IMR-90 (cell line): ENCODE measurements at regions not wholly inside any gene's neighbourhood (a gene's known extent, or its start where the extent isn't known, plus 50 kb on each side); places are given as distances from the start of the nearest gene placed in this dataset.

Source experiments
- ATAC-seq: fragments of 200-7000 bp; cut with Tn5 transposase; 2 replicates; pipeline ENCODE4 v1.9.1; 2020; ENCODE audit warnings: low read depth, mild to moderate bottlenecking, moderate library complexity
- BruUV-seq: library from RNA; stranded (reverse); fragments of 400-500 nt; replicated peaks from 2 replicates; lab custom pipeline; 2021; lab: Mats Ljungman, UMichigan
- CTCF ChIA-PET: fragments of 300-600 bp; formaldehyde crosslinking; extraction: SDS; loops from one replicate; lab custom pipeline; 2021; ENCODE audit warnings: antibody characterized with exemption; lab: Yijun Ruan, JAX
- POLR2A ChIA-PET: fragments of 300-600 bp; sonication (Branson Sonifier 250); formaldehyde crosslinking; loops from one replicate; lab custom pipeline; 2022; ENCODE audit warnings: antibody characterized with exemption; ENCODE audit not compliant: unreplicated experiment; lab: Charles Lee
- DNase-seq: peaks from one replicate; pipeline ENCODE4 v3.0.0; 2013
- H2AFZ ChIP-seq: replicated peaks from 2 replicates; pipeline ENCODE3; 2013; ENCODE audit warnings: low read length, mild to moderate bottlenecking; ENCODE audit not compliant: poor library complexity
- H2AK5ac ChIP-seq: 2 replicates; pipeline ENCODE4 v1.6.1; 2013; ENCODE audit warnings: low read depth, low read length, inconsistent platforms
- H2AK9ac ChIP-seq: replicated peaks from 2 replicates; pipeline ENCODE3; 2013; ENCODE audit warnings: mild to moderate bottlenecking, low read depth, low read length, moderate library complexity; ENCODE audit not compliant: poor library complexity
- H2BK120ac ChIP-seq: 2 replicates; pipeline ENCODE4 v1.6.1; 2013; ENCODE audit warnings: low read depth, low read length, inconsistent platforms
- H2BK15ac ChIP-seq: 3 replicates; pipeline ENCODE4 v1.6.1; 2013; ENCODE audit warnings: low read depth, low read length, inconsistent platforms
- H2BK20ac ChIP-seq: 2 replicates; pipeline ENCODE4 v1.6.1; 2013; ENCODE audit warnings: low read depth, mild to moderate bottlenecking, inconsistent platforms, low read length, moderate library complexity
- H2BK5ac ChIP-seq: 2 replicates; pipeline ENCODE4 v1.6.1; 2013; ENCODE audit warnings: mild to moderate bottlenecking, low read depth, low read length, inconsistent platforms; ENCODE audit not compliant: poor library complexity, severe bottlenecking
- H3K14ac ChIP-seq: replicated peaks from 2 replicates; pipeline ENCODE4 v1.6.1; 2013; ENCODE audit warnings: low read depth, low read length, inconsistent platforms
- H3K18ac ChIP-seq: 2 replicates; pipeline ENCODE4 v1.6.1; 2013; ENCODE audit warnings: low read depth, low read length, control low read depth
- H3K23ac ChIP-seq: 2 replicates; pipeline ENCODE4 v1.6.1; 2013; ENCODE audit warnings: low read depth, low read length, inconsistent platforms
- H3K27ac ChIP-seq: 2 replicates; pipeline ENCODE4 v1.5.1; 2013; ENCODE audit warnings: mild to moderate bottlenecking, control low read depth, low read length; ENCODE audit not compliant: insufficient read depth
- H3K27me3 ChIP-seq: 2 replicates; pipeline ENCODE4 v1.6.1; 2013; ENCODE audit warnings: low read length; ENCODE audit not compliant: control insufficient read depth, insufficient read depth
- H3K36me3 ChIP-seq: 2 replicates; pipeline ENCODE4 v1.6.1; 2013; ENCODE audit warnings: low read length, mixed read lengths; ENCODE audit not compliant: control insufficient read depth, insufficient read depth
- H3K4ac ChIP-seq: 2 replicates; pipeline ENCODE4 v1.6.1; 2013; ENCODE audit warnings: low read depth, low read length, inconsistent platforms
- H3K4me1 ChIP-seq: 2 replicates; pipeline ENCODE4 v1.6.1; 2013; ENCODE audit warnings: low read length, mixed read lengths; ENCODE audit not compliant: control insufficient read depth, insufficient read depth
- H3K4me2 ChIP-seq: 2 replicates; pipeline ENCODE4 v1.6.1; 2013; ENCODE audit warnings: low read depth, mild to moderate bottlenecking, control low read depth, low read length, moderate library complexity
- H3K4me3 ChIP-seq: 2 replicates; pipeline ENCODE4 v1.5.1; 2013; ENCODE audit warnings: low read depth, mild to moderate bottlenecking, control low read depth, low read length, moderate library complexity; ENCODE audit not compliant: insufficient read depth
- H3K56ac ChIP-seq: 2 replicates; pipeline ENCODE4 v1.6.1; 2013; ENCODE audit warnings: low read length, inconsistent platforms; ENCODE audit not compliant: insufficient read depth; ENCODE audit errors: extremely low read depth
- H3K79me1 ChIP-seq, 2 experiments: 2 replicates each; pipeline ENCODE4 v1.6.1; 2013; ENCODE audit warnings: low read length in 2 of 2, inconsistent platforms in 1 of 2, low read depth in 1 of 2
- H3K9ac ChIP-seq: 2 replicates; pipeline ENCODE4 v1.6.1; 2013; ENCODE audit warnings: low read depth, low read length, control low read depth
- H3K9me1 ChIP-seq: 2 replicates; pipeline ENCODE4 v1.6.1; 2013; ENCODE audit warnings: low read length, inconsistent platforms; ENCODE audit not compliant: insufficient read depth
- H3K9me3 ChIP-seq: 2 replicates; pipeline ENCODE4 v1.6.1; 2013; ENCODE audit warnings: low read length; ENCODE audit not compliant: control insufficient read depth, insufficient read depth
- H4K20me1 ChIP-seq: 2 replicates; pipeline ENCODE4 v1.6.1; 2013; ENCODE audit warnings: low read length, inconsistent platforms; ENCODE audit not compliant: insufficient read depth
- H4K5ac ChIP-seq: 2 replicates; pipeline ENCODE4 v1.6.1; 2013; ENCODE audit warnings: mild to moderate bottlenecking, low read depth, low read length, control low read depth
- H4K8ac ChIP-seq, 2 experiments: 2 replicates each; pipeline ENCODE4 v1.6.1; 2013; ENCODE audit warnings: low read depth in 2 of 2, low read length in 2 of 2, control low read depth in 1 of 2, inconsistent platforms in 1 of 2
- H4K91ac ChIP-seq: 2 replicates; pipeline ENCODE4 v1.6.1; 2013; ENCODE audit warnings: low read depth, low read length, inconsistent platforms; ENCODE audit not compliant: insufficient read depth
- BHLHE40 ChIP-seq: fragments of 150-350 bp; IDR thresholded peaks from 2 replicates; pipeline ENCODE4 v1.6.1; 2016; ENCODE audit warnings: mild to moderate bottlenecking, low read depth, low read length
- CEBPB ChIP-seq: IDR thresholded peaks from 2 replicates; pipeline ENCODE4 v1.6.1; 2012; ENCODE audit warnings: low read depth, low read length, improper control_type of control experiment
- CTCF ChIP-seq: conservative IDR thresholded peaks from 2 replicates; pipeline ENCODE4 v1.5.1; 2012; ENCODE audit warnings: mild to moderate bottlenecking, low read depth, low read length, improper control_type of control experiment
- FOS ChIP-seq: fragments of 150-350 bp; IDR thresholded peaks from 2 replicates; pipeline ENCODE4 v1.6.1; 2016; ENCODE audit warnings: low read depth, low read length
- MAFK ChIP-seq: IDR thresholded peaks from 2 replicates; pipeline ENCODE4 v1.6.1; 2012; ENCODE audit warnings: low read depth, low read length, improper control_type of control experiment
- MAZ ChIP-seq: IDR thresholded peaks from 2 replicates; pipeline ENCODE4 v1.6.1; 2012; ENCODE audit warnings: low read depth, mild to moderate bottlenecking, low read length, improper control_type of control experiment, moderate library complexity, borderline replicate concordance
- NFE2L2 ChIP-seq: fragments of 150-350 bp; IDR thresholded peaks from 2 replicates; pipeline ENCODE4 v1.6.1; 2016; ENCODE audit warnings: low read depth, mild to moderate bottlenecking, low read length
- POLR2A ChIP-seq: IDR thresholded peaks from 2 replicates; pipeline ENCODE4 v1.6.1; 2012; ENCODE audit warnings: mild to moderate bottlenecking, low read depth, low read length
- RAD21 ChIP-seq: IDR thresholded peaks from 2 replicates; pipeline ENCODE4 v1.6.1; 2012; ENCODE audit warnings: low read length, improper control_type of control experiment
- RCOR1 ChIP-seq: IDR thresholded peaks from 2 replicates; pipeline ENCODE4 v1.6.1; 2012; ENCODE audit warnings: mild to moderate bottlenecking, low read length, improper control_type of control experiment; ENCODE audit not compliant: insufficient replicate concordance
- RFX5 ChIP-seq: IDR thresholded peaks from 2 replicates; pipeline ENCODE4 v1.8.0; 2012; ENCODE audit warnings: low read depth, mild to moderate bottlenecking, low read length, moderate library complexity
- SMC3 ChIP-seq: fragments of 150-350 bp; IDR thresholded peaks from 2 replicates; pipeline ENCODE4 v1.6.1; 2016; ENCODE audit warnings: low read depth, mild to moderate bottlenecking, antibody characterized with exemption, low read length, moderate library complexity
- USF2 ChIP-seq: fragments of 150-350 bp; IDR thresholded peaks from 2 replicates; pipeline ENCODE4 v1.6.1; 2017; ENCODE audit warnings: mild to moderate bottlenecking, antibody characterized with exemption, low read length, low read depth
- WGBS, 2 experiments: methylation state at CpG; one replicate each; pipeline versions ENCODE4 v1.1.5 to v1.1.7; 2013; ENCODE audit warnings: missing lambda C conversion rate in 2 of 2; ENCODE audit not compliant: insufficient read length in 1 of 2; ENCODE audit errors: extremely low coverage in 2 of 2; 5-methylcytosine and 5-hydroxymethylcytosine counted together
- dilution Hi-C: fragments of 300-500 bp; cut with HindIII; formaldehyde crosslinking; loops from one replicate; pipeline ENCODE4 v1.14.3; 2018; ENCODE audit warnings: low sequenced_read_pairs; ENCODE audit not compliant: unreplicated experiment
- in situ Hi-C: fragments of 300-500 bp; cut with MboI; formaldehyde crosslinking; loops from 3 replicates; pipeline ENCODE4 v1.14.3; 2019; ENCODE audit warnings: low sequenced_read_pairs, inconsistent platforms, mixed read lengths
- intact Hi-C: fragments of 100-400 bp; cut with micrococcal nuclease; formaldehyde crosslinking; loops from 2 replicates; pipeline ENCODE4 v1.10.0; 2022

- Histone ChIP-seq H3K9ac (no peak overlapping the region), H4K20me1 (no peaks in the 10 kb centered on the region), H3K36me3 (no peaks in the 10 kb centered on the region), H3K27ac (no peak overlapping the region), H3K4me3 (no peak overlapping the region), H2AFZ (no peak overlapping the region), H3K4me2 (no peak overlapping the region), H3K9me1 (no peaks in the 10 kb centered on the region), H3K56ac (no peak overlapping the region), H2AK9ac (no peak overlapping the region), H2BK120ac (no peak overlapping the region), H4K8ac (no peak overlapping the region), H2BK15ac (no peak overlapping the region), H2AK5ac (no peak overlapping the region), H3K14ac (no peak overlapping the region), H3K79me1 (no peaks in the 10 kb centered on the region), H2BK20ac (no peak overlapping the region), H3K18ac (no peak overlapping the region), H3K9me3 (no peaks in the 10 kb centered on the region), H4K5ac (no peak overlapping the region), H3K4ac (no peak overlapping the region), H4K91ac (no peak overlapping the region), H2BK5ac (no peak overlapping the region), H3K23ac (no peak overlapping the region), H3K27me3 (no peaks in the 10 kb centered on the region), H3K4me1 (no peaks in the 10 kb centered on the region)
- in situ Hi-C loops (no loop called here), intact Hi-C loops (no loop called here), dilution Hi-C loops (no loop called here)
- TF ChIP-seq SMC3 (no peak), RCOR1 (no peak), RFX5 (no peak), POLR2A (no peak), CTCF (no peak), USF2 (no peak), MAZ (no peak), FOS (no peak), RAD21 (no peak), MAFK (no peak), CEBPB (no peak), BHLHE40 (no peak), NFE2L2 (no peak)
- ChIA-PET CTCF (no interaction called here), POLR2A (no interaction called here)
- DNase-seq = no peak
- BruUV-seq = no TSS peak
- no peak for ATAC-seq
- WGBS, 2 experiments = 48% methylated on average over 2 of the region's 2 CpGs; no CpG with 5 or more reads in 1 of the 2 experiments
These were observed 227.4 kb downstream of the INSC start for GRCh38 chr11:15342163-15342562.
